ENCODE measurements at regions not wholly inside any gene's neighbourhood (a gene's known extent, or its start where the extent isn't known, plus 50 kb on each side); places are given as distances from the start of the nearest gene placed in this dataset.

DNA sequence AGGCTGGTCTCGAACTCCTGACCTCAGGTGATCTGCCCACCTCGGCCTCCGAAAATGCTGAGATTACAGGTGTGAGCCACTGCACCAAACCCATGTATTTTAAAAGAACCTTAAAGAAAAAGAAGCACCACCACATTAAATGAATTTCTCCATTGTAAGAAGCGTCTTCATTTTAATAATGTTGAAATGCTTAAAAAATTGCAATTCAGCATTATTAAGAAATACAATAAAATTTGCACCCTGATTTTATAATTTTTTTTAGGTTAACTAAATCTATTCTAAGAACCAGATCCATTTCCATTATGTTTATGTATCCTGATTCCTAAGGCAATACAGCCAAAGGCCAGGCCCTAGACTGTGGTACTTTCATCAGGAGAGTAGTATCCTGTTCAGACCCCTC, 167.2 kb downstream of the BTC start:
- no peak overlapping the region for H3K27ac ChIP-seq
- TF ChIP-seq, protein P1, sequence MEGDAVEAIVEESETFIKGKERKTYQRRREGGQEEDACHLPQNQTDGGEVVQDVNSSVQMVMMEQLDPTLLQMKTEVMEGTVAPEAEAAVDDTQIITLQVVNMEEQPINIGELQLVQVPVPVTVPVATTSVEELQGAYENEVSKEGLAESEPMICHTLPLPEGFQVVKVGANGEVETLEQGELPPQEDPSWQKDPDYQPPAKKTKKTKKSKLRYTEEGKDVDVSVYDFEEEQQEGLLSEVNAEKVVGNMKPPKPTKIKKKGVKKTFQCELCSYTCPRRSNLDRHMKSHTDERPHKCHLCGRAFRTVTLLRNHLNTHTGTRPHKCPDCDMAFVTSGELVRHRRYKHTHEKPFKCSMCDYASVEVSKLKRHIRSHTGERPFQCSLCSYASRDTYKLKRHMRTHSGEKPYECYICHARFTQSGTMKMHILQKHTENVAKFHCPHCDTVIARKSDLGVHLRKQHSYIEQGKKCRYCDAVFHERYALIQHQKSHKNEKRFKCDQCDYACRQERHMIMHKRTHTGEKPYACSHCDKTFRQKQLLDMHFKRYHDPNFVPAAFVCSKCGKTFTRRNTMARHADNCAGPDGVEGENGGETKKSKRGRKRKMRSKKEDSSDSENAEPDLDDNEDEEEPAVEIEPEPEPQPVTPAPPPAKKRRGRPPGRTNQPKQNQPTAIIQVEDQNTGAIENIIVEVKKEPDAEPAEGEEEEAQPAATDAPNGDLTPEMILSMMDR (IDR thresholded peaks at IDR 0.05; ENCODE audit: low read depth, low read length), result no peak
- H3K4me3 ChIP-seq (ENCODE audit: low read depth, low read length), result no peak overlapping the region
- no peaks in the 10 kb centered on the region for H3K27me3 ChIP-seq (ENCODE audit: insufficient read depth, low read depth, severe bottlenecking)
- DNase-seq, result no peak
- no peaks in the 10 kb centered on the region for H3K9me3 ChIP-seq (ENCODE audit: severe bottlenecking)
- H3K36me3 ChIP-seq, result no peaks in the 10 kb centered on the region

DNA sequence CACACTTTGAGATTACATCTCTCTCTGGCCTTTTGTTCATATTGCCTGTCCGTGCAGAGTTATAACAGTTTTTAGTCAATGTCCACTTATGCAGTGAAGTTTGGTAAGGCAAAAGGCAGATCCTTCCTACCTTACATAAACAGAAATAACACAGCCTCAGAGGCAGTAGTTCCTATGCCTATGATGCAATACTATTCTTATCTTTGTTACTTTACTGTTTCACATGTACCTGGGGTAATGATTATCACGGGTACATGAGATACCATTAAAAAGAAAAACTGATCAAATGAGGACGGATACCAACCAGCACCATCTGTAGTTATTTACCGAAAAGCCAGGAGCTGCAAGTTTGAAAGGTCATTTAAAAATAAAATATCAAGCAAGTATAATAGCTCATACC, 166.8 kb downstream of the BTC start:
- Histone ChIP-seq H3K4me3 (ENCODE audit: low read depth, low read length) (no peak overlapping the region), H3K27me3 (ENCODE audit: insufficient read depth, low read depth, severe bottlenecking) (no peaks in the 10 kb centered on the region), H3K9me3 (ENCODE audit: severe bottlenecking) (no peaks in the 10 kb centered on the region), H3K36me3 (no peaks in the 10 kb centered on the region), H3K27ac (no peak overlapping the region)
- no peak for DNase-seq
- TF ChIP-seq, protein P1 (IDR thresholded peaks at IDR 0.05; ENCODE audit: low read depth, low read length), result no peak

DNA sequence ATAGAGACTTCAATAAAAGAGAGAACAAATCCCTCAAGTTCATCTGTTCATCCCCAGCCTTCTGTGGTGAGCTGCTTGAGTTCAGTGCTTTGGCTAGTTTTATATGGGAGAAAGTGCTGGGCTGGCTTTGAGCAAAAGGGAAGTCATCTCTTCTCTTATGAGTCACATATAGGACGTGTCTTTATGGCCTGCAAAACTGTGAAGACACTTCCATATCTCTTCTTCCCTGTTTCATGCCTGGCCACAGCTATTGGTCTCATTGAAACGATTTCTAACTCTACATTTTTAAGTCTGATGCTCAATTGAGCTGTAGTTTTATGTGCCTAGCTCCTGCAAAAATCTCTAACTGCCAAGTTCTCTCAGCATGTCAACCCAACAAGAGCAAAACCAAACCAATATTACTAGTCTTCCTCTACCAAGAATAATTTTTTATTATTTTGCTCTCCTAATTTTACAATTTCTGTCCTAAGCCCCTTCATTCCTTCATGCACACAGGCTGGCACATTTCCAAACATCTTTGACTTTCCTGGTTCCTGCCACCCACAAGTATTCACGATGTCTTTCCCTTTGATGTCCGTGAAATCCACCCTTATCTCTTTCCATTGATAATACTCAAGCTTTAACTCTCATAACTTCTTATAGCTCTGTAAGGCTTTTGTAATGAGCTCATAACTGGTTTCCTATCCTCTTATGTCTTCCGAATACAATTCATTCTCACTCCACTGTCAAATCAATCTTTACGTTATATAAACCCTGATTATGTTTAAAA, 165.3 kb downstream of the BTC start:
- Histone ChIP-seq H3K9me3 (ENCODE audit: severe bottlenecking) (no peaks in the 10 kb centered on the region), H3K4me3 (ENCODE audit: low read depth, low read length) (no peak overlapping the region), H3K36me3 (no peaks in the 10 kb centered on the region), H3K27me3 (ENCODE audit: insufficient read depth, low read depth, severe bottlenecking) (no peaks in the 10 kb centered on the region), H3K27ac (no peak overlapping the region)
- TF ChIP-seq, protein P1 (IDR thresholded peaks at IDR 0.05; ENCODE audit: low read depth, low read length), result no peak
- no peak for DNase-seq

DNA sequence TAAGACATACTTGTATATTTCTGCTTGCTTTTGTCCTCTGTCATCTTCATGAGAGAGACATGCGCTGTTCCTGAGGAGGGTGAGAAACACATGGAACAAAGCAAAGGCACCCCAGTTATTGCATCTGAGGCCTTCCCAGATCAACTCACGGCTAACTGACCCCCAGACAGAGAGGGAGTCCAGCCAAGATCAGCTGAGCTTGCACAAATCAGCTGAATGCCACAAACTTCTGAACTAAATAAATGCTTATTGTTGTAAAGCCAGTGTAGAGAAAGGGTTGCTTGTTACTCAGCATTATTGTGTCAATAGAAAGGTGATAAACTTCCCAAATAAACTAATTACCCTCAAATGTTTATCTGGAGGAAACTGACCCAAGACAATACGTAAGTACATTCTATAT, 163.8 kb downstream of the BTC start:
- no peak for DNase-seq
- Histone ChIP-seq H3K9me3 (ENCODE audit: severe bottlenecking) (no peaks in the 10 kb centered on the region), H3K27ac (no peak overlapping the region), H3K27me3 (ENCODE audit: insufficient read depth, low read depth, severe bottlenecking) (no peaks in the 10 kb centered on the region), H3K36me3 (no peaks in the 10 kb centered on the region), H3K4me3 (ENCODE audit: low read depth, low read length) (no peak overlapping the region)
- TF ChIP-seq, protein P1 (IDR thresholded peaks at IDR 0.05; ENCODE audit: low read depth, low read length), result no peak

DNA sequence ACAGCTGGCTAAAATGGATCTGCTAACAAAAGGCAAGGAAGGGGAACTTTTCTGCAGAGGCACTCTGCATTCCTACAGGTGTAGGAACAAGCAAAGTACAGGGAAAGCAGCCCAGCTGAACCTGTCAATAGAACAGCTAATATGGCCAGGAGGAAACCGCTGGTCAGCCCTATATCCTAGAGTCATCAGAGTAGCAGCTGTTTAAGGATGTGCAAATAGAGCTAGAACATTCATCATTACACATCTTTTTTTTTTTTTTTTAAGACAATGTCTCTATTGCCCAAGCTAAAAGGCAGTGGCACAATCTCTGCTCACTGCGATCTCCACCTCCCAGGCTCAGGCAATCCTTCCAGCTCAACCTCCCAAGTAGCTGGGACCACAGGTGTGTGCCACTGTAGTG, 163.0 kb downstream of the BTC start:
- no peaks in the 10 kb centered on the region for H3K9me3 ChIP-seq (ENCODE audit: severe bottlenecking)
- H3K4me3 ChIP-seq (ENCODE audit: low read depth, low read length), result no peak overlapping the region
- no peaks in the 10 kb centered on the region for H3K27me3 ChIP-seq (ENCODE audit: insufficient read depth, low read depth, severe bottlenecking)
- H3K27ac ChIP-seq, result no peak overlapping the region
- no peak for DNase-seq
- TF ChIP-seq, protein P1 (IDR thresholded peaks at IDR 0.05; ENCODE audit: low read depth, low read length), result no peak
- H3K36me3 ChIP-seq, result no peaks in the 10 kb centered on the region

DNA sequence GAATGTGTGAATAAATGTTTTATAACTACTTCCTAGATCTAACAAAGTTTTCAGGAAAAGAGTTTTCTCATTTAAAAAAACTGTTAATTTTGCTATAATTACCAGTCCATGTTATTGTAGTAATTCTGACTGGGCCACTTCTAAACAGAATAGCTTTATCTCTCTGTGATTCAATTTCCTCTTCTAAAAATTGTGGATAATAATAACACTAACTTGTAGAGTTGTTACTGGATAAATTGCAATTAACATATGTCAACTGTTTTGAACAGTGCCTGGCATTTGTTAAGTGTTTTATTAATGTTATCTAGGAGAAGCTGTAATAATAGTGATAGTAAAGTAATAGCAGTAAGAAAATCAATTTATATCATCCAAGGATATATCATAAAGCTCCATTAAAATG, 162.3 kb downstream of the BTC start:
- Histone ChIP-seq H3K4me3 (ENCODE audit: low read depth, low read length) (no peak overlapping the region), H3K27me3 (ENCODE audit: insufficient read depth, low read depth, severe bottlenecking) (no peaks in the 10 kb centered on the region), H3K36me3 (no peaks in the 10 kb centered on the region), H3K27ac (no peak overlapping the region), H3K9me3 (ENCODE audit: severe bottlenecking) (no peaks in the 10 kb centered on the region)
- TF ChIP-seq, protein P1 (IDR thresholded peaks at IDR 0.05; ENCODE audit: low read depth, low read length), result no peak
- no peak for DNase-seq
